KBM-7 (cell line): ENCODE measurements at regions not wholly inside any gene's neighbourhood (a gene's known extent, or its start where the extent isn't known, plus 50 kb on each side); places are given as distances from the start of the nearest gene placed in this dataset.

Experiments
- DNase-seq: peaks from one replicate; pipeline ENCODE4 v3.0.0-alpha.2; 2015
- in situ Hi-C: fragments of 300-500 bp; cut with MboI; formaldehyde crosslinking; loops from 2 replicates; pipeline ENCODE4 v1.14.3; 2020; ENCODE audit warnings: low sequenced_read_pairs, low pct_unique_long_range_greater_than_20kb, mixed read lengths

- in situ Hi-C loops = no loop called here
- DNase-seq = no peak
Measured at GRCh38 chr20:48354320-48354876, 473.4 kb downstream of the PREX1 start.

GRCh38 chr20:48352628-48353027, 475.2 kb downstream of the PREX1 start:
- DNase-seq = no peak
- in situ Hi-C loops = no loop called here

- no peak for DNase-seq
- in situ Hi-C loops = no loop called here
Measured at GRCh38 chr20:48352042-48352441, 475.8 kb downstream of the PREX1 start.

- DNase-seq = peak; percentile 21
- in situ Hi-C loops = no loop called here
Measured at GRCh38 chr20:48350313-48350988, 477.3 kb downstream of the PREX1 start.

- no peak for DNase-seq
- in situ Hi-C loops = no loop called here
Measured at GRCh38 chr20:48349656-48350055, 478.1 kb downstream of the PREX1 start.

DNA sequence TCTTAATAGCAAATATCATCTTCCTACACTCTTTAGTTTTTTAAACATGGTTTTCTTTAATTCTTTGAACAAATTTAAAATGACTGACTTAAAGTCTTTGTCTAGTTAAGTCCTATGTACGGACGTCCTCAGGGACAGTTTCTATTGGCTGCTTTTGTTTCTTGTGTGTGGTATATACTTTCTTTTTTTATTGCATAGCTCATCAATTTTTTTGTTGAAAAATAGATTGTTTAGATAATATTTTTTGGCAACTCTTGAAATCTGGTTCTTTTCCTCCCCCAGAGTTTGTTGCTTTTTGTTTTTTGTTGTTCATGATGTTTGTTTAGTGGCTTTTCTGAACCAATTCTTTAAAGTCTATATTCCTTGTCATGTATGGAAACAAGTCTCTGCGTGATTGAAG, 479.8 kb downstream of the PREX1 start:
- in situ Hi-C loops = no loop called here
- DNase-seq = no peak

DNA sequence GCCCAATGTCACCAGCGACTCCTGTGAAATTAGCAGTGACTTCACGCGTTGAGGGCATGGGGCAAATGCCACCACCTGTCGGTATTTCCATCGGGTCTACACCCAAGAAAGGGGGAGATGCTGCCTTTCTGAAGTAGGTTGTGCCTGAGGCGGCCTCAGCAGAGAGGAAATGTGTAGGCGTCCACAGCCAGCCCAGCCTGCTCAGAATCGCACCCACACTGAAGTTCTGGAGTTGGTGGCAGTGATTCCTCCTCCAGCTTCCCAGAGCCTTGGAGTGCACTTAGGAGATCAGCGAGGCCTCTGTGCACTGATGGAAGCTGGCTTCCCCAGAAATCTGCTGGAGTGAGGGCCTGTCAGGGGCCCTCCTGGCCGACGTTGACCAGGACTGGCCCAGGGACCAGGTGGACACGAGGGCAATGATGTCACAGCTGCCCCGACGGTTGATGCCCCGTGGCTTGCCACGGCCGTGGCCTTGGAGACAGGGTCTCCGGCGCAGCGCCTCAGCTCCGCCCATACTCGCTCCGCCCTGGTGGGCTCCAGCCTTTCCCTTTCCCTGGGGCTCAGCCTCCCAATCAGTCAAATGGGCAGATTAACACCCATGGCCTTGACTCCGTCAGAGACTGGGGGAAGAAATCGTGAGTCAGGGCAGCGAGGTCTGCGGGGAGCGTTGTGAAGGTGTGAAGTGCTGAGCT, 484.8 kb downstream of the PREX1 start:
- no peak for DNase-seq
- in situ Hi-C loops = no loop called here

- in situ Hi-C loops = no loop called here
- DNase-seq = no peak
Measured at GRCh38 chr20:48340883-48341281, 486.9 kb downstream of the PREX1 start.

- no peak for DNase-seq
- in situ Hi-C loops = no loop called here
Measured at GRCh38 chr20:48339986-48340882, 487.6 kb downstream of the PREX1 start.

DNA sequence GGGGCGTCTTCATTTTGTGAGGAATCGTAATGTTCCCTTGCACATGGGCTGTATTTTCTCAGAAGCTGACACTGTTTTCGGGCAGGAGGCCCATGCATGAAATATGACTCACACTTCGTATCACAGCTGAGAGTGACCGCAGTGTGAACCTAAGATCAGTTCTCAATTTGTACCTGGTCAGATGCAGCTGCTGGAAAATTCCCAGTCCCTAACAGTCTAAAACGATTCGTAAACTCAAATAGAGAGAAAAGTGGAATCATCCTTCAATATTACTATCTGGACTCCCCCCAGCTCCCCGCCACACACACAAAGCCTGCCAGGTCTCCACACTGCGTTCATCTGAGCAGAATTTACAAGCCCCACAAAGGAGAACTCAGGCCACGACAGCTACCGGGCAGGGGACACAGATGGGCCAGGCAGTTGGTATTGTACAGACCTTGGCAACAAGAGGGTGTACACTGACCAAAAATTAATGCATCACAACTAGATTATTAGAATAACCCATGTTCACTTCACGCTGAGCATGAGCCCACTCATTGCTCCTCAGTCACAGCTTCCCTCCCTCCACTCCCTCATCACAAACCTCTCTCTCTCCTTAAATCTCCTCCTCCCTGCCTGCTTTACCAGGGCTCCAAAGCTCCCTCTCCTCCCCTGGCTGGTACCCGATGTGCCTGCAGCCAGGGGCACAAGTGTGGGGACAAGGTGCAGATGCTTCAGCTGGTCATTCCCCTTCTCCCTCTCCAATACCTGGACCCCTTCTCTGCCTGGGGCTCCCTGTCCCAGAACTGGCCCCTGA, 488.4 kb downstream of the PREX1 start:
- DNase-seq = no peak
- in situ Hi-C loops = no loop called here

DNA sequence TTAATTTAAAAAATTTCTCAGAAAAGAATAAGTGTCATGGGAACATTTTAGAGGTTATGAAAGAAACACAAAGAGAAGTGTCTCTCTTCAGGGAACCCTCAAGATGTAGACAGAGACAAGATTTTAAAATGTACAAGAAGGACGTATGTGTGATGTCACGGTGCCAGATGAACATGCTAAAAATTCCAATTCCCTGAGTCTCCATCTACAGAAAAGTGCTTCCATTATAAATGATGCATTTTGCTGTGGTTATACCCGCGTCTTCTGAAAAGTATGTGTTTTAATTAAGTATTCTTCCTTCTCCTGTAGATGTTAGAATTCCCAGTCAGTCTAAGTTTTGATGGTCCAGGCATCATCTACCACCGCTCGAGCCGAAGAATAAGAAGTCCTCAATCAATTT, 489.1 kb downstream of the PREX1 start:
- no peak for DNase-seq

GRCh38 chr20:48336597-48336996, 491.2 kb downstream of the PREX1 start:
- DNase-seq = no peak
- in situ Hi-C loops = no loop called here

More for the DNA sequence above, 489.1 kb downstream of the PREX1 start:
- in situ Hi-C loops = no loop called here

DNA sequence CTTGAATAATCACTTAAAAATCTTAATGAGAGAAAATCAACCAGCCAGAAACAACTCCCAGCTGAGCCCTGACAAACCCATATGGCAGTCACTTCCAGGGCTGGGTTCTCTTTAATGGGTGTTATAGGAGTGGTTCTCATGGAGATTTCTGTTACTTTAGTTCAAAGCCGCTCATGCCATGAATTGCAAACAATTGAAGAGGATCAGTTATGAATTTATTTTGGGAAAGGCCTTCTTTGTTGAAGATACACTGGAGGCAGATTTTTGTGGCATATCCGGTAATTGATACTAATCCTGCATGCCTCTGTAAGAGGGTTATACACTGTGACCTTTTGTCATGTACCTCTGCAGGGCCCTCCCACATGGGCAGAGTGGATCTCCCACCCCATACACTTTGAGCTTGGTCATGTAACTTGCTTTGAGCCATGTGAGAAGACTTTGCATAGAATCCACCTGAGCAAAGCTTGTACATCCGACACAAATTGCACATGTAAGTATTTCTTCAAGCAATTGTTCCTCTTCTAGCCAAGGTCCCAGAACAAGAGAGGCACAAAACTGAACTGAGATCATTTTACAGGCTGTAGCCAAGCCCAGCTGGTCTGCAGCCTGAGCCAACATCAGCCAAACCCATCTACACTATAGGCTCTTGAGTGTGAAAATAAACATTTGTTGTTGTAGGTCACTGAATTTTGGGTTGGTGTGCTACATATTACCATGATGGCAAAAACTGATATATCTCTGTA, 492.3 kb downstream of the PREX1 start:
- no peak for DNase-seq
- in situ Hi-C loops = no loop called here

DNA sequence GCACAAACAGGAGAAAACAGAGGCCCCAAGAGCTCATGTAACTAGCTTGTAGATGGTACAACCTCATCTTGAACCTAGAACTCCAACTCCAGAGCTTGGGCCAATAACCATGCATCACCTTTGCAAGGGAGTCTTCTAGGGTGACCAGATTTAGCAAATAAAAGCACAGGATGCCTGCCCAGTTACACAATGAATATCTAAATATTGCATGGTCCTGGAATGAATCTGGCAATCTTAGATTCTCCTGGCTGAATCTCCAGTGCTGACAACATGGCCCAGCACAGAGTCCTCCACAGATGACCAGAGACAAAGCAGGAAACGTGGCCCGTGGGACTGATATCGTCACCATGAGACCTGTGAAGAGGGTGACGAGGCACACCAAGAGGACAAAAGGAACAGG, 494.1 kb downstream of the PREX1 start:
- in situ Hi-C loops = no loop called here
- DNase-seq = no peak

- DNase-seq = no peak
- in situ Hi-C loops = no loop called here
Measured at GRCh38 chr20:48332555-48332954, 495.2 kb downstream of the PREX1 start.

DNA sequence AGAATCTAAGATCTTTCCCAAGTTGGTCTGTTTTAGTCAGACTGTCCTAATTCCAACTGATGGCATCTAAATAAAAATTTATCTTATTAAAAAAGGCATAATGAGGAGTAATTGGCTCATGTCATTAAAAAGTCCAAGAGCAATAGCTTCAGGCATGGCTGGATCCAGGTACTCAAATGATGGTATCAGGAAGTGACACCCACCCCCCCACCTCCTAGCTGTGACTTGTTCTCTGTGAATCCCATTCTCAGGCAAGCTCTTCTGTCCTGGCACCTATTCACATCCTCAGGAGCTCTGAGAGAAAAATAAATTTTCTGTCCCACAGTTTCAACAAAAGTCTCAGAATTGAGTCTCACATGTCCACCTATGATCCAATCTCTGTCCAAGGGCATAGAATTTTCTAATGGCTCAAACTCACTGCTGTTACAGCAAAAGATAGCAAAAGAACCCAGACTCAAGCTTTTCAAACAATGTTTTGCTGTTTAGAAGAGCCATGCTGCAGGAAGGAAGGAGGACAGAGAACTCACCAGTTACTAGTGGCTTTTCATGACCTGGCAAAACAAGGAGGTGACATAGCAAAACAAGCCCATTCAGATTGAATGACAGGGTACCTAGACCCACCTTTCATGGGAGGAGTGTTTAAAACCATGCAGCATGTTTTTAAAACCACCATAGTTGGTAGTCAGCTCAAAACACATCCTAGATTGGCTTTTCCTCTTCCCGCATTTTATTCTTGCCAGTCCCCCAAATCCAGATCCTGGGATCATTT, 496.1 kb downstream of the PREX1 start:
- in situ Hi-C loops = no loop called here
- DNase-seq = no peak
